HG03342 (cell line): ENCODE measurements at regions not wholly inside any gene's neighbourhood (a gene's known extent, or its start where the extent isn't known, plus 50 kb on each side); places are given as distances from the start of the nearest gene placed in this dataset.

Source experiments
- ATAC-seq: cut with Tn5 transposase; IDR thresholded peaks from one replicate; pipeline ENCODE4 v1.9.1; 2021; ENCODE audit warnings: mild to moderate bottlenecking, moderate library complexity; ENCODE audit not compliant: unreplicated experiment

DNA sequence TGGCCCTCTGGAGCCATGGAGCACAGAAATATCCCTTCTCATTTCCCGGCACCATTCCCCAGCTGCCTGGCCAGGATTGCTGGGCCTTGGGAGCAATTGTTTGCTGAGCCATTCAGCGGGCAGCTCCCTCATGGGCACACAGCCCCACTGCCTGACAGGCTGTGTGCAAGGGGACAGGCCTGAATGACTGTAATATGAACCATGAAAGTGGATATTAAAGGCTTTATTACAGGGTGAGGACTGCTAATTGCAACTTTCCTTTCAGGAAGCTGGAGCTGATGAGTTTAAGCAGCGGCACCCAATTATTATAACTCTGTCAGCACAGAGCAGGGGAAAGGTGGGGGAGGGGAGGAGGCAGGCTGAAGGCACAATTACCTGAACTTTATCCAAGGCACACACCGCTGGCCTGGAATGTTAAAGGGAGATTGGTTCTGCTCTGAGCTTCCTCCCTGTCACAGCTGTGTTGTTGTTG, 159.8 kb upstream of the SDK2 start:
- ATAC-seq, result no peak

DNA sequence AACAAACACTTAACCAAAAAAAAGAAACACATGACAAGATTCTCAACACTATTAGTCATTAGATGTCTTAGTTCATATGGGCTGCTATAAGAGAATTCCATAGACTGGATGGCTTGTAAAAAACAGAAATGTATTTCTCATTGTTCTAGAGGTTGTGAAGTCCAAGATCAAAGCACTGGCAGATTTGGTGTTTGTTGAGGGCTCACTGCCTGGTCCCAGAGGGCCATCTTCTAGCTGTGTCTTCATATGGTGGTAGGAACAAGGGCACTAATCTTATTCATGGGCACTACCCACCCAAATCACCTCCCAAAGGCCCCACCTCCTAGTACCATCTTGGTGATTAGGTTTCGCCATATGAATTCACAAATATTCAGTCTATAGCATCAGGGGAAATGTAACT, 162.5 kb upstream of the SDK2 start:
- ATAC-seq, result no peak

DNA sequence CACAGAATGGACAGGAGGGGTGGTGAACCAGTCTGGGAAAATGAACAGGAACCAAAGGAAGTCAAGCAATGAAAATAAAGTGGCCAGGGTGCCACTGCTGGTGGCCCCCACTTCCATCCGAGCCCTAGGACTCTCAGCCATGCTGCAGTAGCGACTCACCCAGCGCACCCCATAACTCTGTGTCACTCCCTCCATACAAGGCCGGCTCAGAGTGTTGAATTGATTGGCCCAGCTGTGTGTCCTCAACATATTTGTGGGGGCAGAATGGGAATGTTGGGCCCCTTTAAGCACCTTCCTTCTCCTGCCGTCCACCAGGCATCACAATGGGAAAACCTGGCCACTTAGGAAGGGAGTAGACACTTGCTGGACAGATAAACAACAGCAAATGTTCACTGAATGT, 169.0 kb upstream of the SDK2 start:
- ATAC-seq, result no peak

DNA sequence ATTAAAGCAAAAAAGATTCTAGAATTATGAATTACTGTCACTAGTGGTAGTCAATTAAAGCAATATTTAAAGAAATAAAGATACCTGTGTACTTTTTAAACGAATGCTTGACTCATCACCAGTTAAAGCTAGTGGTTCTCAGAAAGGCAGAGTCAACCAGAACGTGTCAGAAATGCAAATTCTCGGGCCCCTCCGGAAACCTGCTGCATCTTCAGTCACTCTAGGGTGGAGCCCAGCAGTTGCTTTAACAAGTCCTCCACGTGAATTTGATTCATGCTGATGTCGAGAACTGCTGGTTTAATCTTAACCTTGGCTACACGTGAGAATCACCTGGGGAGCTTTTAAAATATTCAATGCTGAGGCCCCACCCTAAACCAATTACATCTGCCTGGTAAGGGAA, 169.8 kb upstream of the SDK2 start:
- no peak for ATAC-seq

DNA sequence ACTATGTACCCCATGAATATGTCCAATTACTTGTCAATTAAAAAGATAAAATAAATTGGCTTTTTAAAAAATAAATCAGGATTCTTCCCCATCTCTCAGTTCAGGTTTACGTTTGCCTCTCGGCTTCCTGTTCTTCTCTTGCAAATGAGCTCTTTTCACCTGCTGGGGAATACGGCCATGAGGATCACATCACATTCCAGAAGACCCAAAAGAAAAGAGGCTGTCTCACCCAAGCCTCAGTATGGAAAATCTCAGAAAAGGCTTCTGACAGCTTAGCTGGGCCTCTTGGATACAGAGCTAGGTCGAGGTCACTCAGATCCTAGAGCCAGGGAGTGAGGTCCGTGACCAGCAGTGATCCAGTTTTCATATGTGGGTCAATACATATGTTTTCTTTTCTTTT, 171.2 kb upstream of the SDK2 start:
- no peak for ATAC-seq

DNA sequence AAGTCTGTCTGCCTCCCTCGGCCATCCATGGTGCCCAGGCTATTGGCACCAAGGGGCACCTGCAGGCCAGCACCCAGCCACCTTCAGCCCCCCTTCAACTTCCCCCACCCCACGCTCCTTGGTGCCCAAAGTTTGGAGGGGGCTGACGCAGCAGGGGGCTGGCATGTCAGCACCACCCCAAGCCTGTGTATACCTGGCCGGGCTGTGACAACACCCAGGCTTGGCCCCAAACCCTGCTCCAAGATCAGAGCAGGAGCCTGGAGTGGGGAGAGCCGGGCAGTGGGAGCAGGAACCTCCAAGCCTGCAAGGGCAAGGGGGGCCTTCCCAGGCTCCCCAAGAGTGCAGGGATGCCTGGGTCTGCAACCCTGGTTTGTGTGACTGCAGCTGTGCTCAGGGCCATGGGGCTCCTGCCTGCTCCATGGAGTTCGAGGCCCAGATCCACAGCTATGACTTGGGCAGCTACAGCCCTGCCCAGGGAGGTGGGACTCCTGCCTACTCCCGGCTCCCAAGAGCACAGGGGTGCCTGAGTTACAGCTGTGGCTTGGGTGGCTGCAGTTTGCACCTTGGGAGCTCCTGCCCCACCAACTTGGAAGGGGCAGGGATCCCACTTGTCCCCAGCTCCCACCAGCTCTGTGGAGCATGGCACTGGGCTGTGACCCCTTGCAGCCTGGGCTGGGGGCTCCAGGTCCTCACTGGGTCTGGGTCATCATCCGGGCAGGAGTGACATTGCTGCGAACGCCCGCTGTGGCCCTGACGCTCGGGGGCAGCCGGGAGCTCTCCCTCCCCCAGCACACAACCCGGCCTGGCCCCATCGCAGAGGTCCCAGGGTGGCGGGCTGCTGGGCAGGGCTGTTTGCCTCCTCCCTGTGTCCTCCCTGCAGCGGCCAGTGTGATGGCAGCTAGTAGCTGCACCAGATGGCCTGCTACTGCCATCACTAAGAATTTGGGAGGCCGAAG, 175.5 kb upstream of the SDK2 start:
- no peak for ATAC-seq

DNA sequence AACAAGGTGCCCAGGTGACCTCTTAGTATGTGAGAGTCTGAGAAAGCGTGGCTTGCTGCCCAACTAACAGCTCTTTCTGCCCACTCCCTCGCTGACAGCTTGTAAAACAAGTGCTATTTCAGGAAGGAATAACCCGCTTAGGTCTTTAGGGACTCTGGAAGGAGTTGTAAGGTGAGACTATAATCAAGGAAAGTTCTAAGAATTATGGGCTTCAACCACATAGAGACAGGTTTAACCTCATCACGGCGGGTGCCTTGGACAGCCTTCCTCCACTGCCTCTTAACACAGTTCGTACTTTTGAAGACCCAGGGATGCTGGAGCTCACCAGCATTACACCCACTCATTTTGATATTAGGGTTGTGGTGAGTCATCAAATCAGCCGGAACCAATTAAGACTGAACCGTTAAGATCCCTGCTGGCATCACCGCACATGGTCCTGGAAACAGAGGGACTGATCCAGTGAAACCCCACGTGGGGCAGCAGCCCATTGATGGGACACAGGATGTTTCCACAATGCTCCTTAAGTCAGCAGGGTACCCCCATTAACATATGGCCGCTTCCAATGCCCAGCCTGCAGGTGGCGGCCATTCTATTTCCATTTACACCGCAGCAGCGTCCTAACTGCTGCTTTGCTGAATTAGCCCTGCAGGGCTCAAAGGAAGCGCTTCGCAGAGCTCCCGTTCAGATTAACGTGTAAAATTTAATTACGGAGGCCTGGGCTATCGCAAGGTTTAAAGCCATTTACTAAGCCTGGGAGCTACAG, 176.6 kb upstream of the SDK2 start:
- no peak for ATAC-seq

DNA sequence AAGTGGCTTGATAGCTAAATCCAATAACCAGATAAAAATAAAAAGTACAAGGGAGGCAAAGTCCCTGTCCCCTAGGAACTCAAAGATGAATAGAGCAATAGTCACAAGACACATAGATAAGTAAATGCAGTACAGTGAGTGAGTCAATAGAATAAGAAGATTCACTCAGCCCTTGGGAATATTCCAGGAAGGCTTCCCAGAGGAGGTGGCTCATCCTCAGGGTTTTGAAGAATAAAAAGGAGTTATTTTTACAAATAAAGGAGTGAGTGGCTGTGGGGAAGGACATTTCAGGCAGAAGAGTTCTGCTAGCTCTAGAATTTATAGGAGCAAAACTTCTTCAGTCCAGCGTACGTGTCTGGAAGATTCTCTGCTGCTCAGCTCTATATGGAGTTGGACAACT, 177.4 kb upstream of the SDK2 start:
- no peak for ATAC-seq

DNA sequence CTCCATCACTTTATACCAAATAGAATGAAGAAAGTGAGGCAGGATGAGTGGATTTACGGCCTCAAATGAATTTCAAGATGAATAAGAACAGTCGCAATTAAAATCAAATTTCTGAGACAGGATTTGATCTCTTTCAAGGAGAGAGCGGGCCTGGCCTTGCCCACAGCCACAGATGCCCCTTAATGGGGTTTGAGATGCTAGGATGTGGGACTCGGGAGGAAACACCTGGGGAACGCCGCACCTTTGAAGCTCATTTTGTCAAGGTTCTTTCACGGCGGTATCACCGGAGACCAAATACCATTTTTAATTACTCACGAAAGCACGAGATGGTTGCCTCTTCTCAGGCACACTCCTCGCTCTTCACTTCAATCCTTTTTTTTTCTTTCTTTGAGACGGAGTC, 178.1 kb upstream of the SDK2 start:
- ATAC-seq, result no peak

DNA sequence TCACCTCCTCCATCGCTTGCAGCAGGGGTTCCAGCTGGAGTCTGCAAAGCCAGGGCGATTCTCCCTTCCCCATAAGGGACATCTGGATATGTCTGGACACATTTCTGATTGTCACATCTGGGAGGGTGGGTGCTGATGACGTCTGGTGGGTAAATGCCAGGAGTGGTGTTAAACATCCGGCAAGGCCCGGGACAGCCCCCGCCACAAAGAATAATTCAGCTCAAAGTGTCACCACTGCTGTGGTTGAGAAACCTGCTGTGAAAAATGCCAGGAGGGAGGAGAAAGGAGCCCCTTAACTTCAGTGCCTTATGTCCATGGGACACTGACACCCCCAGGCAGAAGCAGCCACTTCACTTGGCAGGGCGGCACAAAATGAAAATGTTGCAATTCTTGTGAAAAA, 179.4 kb upstream of the SDK2 start:
- no peak for ATAC-seq

DNA sequence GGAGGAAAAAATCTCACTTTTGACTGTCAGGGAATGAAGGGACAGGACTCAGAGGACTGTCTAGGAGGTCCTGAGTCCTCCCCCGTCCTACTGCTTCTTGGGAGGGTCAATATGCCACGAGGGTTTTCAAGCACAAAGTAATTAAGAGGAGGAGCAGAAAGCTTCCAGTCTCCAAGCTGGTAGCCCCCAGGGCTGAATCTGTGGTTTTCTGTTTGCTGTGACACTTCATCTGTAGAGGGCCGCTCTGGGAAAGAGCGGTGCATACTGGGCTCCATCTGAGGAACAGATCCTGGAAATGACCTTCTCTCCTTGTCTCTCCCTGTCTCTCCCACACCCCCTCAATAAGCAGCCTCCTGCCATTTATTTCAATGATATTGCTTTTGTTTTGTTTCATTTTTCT, 180.1 kb upstream of the SDK2 start:
- ATAC-seq, result no peak

DNA sequence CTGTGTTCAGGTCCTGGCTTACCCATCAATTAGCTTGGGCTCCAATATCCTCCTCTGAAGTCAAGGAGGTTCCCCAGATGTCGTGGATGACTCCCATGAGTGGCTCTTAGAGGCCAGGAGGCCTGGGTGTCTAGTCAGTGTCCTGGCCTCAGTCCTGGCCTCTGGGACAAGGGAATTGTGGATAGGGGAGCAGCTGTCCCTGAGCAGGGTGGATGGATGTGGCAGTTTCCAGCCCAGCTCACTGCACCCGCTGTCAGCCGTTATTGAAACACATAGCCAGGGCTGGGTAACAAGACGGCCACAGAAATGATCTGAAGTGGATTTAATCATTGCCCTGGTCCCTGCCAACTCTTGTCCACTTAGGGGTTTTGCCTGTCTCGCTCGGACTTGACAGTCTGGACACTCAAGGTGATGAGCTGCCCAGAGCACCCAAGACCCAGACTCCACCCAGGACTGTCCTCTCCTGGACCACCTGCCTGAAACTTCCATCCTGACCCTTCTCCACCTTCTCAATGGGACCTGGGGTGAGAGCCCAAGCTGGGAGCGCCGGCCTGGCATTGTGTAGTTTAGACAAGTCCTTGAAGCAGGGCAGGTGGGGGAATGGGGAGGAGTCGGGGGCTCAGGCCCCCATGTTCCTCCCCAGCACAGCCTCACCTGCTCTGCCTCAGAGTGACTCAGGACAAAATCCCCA, 182.1 kb upstream of the SDK2 start:
- ATAC-seq, result no peak

DNA sequence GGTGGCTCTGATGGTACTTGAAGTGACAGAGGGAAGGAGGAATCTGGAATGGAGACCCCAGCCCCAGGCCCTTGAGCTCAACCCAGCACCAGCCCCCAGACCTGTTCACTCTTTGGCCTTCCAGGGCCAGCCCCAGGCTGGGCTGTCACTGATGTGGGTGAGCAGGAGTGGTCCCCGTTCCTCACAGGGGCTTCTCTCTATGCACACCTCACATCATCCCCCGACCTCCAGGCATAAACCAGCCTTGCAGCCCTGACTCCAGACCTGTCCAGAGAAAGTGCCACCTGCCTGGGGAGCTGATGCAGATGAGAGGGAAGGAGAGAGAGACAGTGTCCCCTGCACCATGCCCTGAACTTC, 182.6 kb upstream of the SDK2 start:
- no peak for ATAC-seq

DNA sequence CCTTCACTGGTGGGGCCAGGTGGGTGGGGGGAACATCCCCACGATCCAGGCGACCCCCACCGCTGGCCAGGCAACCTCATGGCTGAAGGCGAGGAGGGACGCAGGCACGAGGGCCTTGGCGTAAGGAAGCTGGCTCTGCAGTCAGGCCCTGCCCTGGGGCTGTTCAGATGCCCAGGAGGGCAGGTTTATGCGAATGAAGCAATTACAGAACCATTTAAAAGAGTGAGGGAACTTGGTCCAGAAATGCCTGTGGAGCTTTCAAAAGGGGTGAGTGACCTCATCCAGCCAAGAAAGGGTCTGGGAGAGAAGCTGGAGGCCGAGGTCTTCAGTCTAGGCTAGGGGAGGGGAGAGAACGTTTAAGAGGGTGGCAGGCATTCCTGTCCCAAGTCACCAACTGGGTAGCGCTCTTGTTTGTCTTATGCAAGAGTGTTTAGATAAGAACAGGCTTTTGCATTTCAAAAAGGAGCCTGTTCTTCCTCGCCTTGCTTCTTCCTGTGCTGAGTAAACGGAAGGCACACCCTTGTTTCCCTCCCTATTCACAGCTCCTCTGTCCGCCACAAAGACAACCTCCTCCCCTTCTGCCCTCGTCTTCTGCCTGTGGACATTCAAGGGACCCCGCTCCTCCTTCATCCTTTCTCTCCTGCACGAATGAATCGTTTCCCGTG, 183.5 kb upstream of the SDK2 start:
- ATAC-seq, result no peak

DNA sequence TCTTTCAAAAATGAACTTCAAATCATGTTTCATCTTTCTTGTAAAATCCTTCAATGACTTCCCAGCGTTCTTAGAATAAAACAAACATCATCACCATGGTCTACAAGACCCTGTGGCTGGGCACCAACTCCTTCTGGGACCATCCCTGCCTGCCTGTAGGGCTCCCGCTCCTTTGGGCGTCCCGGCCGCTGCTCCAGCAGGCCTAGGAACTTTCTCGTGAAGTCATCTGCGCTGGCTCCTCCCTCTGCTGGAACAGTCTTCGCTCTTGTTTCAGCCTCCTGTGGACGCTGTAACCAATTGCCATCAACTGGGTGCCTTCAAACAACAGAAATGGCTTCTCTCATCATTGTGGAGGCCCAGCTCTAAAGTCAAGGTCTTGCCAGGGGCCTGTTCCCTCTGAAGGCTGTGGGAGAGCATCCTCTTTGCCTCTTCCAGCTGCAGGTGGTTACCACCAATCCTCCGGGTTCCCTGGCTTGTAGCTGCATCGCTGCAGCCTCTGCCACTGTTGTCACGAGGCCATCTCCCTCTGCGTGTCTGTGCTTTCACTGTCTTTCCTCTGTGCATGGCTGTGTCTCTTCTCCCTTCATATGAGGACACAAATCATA, 185.5 kb upstream of the SDK2 start:
- ATAC-seq, result no peak

DNA sequence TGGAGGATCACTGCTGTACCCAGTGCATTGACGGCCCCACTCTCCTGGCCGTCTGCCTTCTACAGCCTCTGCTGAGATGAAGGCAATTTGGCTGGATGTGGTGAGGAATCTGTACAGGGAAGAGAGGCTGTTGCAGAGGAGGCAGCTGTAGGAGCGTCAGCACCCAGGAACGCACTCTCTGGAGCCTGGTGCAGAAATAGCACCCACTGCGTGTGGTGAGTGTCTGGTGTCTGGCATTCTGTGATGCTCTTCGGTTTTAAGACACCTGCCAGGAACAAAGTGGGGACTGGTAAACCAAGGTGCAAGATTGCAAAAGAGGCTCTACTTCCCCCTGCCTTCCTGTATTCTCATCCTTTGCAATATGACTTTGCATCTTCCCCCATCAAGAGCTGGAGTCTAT, 187.5 kb upstream of the SDK2 start:
- ATAC-seq, result no peak

DNA sequence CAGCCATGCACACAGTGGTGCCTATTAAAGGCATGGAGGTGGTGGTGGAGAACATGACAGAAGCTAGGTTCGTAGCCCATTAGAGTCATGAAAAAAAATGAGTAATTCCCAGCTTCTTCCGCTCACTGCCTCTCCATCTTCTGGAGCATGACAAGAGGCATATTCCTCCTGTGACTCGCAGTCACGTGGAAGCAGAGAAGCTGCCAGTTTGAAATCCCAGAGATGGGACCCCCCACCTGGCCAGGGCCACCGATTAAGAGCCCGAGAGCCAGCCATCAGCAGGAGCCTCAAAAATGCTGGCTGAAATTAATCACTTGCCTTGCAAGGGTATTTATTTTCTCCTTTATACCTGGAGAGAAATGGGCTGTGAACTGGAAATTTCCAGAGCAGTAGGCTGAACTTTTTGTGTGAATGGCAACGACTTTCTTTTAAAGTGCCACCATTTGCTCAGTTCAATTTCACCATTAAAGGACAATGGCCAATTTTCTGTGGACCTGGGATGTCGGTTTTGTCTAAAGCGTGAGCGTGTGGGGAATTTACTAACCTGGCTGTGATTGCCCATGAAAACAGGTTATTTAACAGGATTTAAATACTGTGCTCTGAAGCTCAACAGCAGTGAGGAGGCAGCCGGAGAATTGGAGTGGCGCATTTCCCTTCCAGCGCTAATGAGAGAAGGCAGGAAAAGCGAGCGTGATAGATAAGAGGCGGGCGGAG, 189.7 kb upstream of the SDK2 start:
- no peak for ATAC-seq

DNA sequence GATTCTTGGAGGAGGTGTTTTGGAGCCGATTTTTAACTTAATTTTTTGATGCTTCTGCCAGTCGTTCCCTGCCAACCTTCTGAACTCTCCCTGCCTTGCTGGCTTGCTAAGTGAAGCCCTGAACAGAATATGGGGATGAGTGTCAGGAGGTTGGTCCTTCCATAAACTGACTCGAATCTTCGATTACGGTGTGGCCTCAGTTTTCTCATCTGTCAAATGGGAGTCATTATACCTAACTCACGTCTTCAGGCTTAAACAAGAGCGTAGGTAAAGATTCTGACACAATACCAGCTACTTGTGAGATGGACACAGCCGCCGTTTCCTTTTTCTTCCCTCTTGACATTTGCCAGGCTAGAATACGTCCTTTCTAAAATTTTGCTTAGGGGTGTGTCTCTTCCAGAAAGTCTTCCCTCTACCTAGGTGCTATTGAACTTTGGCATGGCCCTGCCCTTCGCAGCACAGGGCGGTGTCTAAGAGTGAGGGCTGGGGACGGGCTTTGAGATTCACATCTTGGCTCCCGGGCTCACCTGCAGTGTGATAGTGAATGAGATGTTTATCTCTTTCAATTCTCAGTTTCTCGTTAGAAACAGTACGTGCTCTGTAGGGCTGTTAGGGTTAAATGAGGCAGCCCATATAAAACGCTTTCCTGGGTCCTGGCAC, 190.6 kb upstream of the SDK2 start:
- no peak for ATAC-seq

DNA sequence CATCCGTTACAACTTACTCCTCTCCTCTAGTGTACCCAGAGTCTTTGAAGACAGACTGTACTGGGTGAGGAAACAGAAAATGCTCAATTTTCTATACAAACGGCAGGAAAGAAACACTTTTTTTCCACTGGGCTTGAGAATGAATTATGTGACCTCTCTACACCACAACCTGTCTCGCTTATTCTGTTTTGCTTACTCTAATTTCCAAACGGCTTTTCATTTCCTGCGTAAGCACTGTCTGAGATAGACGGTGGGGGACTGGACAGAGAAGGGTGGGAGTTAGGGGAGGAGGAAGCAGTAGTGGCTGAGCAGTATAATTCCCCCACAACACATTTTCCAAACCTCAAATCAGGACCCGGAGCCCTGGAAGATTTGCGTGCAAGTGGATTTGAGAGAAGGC, 191.4 kb upstream of the SDK2 start:
- no peak for ATAC-seq

DNA sequence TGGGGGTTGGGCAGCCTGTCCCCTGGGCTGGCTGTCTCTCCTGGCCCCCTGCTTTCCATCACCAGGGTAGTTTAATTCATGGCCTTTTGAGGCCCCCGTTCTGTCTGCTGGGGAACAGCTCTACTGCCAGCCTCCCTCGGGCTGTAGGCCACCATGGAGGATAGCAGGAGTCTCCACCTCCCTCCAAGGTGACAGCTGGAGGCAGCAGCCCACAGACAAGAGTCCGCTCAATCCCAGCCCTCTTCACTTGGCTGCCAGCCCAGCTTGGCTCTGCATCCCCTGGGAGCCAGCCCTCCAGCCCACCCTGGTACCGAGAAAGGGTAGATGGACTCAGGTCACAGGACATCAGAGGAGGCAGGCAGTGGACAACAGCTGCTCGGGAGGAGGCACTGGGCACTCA, 194.6 kb upstream of the SDK2 start:
- no peak for ATAC-seq
